HepG2 (cell line): ENCODE measurements at regions not wholly inside any gene's neighbourhood (a gene's known extent, or its start where the extent isn't known, plus 50 kb on each side); places are given as distances from the start of the nearest gene placed in this dataset.

Experiments
- ATAC-seq: fragments of 200-7000 bp; cut with Tn5 transposase; 3 replicates; pipeline ENCODE4 v1.9.1; 2020; ENCODE audit warnings: mild to moderate bottlenecking, moderate library complexity
- BruUV-seq: library from RNA; stranded (reverse); fragments of 400-500 nt; replicated peaks from 2 replicates; lab custom pipeline; 2021; lab: Mats Ljungman, UMichigan
- CTCF ChIA-PET: fragments of 300-600 bp; formaldehyde crosslinking; extraction: SDS; loops from one replicate; lab custom pipeline; 2021; ENCODE audit warnings: low total read pairs, inconsistent platforms, low intra/inter-chr PET ratio; lab: Yijun Ruan, JAX
- POLR2A ChIA-PET: fragments of 350-600 bp; sonication (Branson Sonifier 250); formaldehyde crosslinking; loops from one replicate; lab custom pipeline; 2020; ENCODE audit warnings: antibody characterized with exemption, inconsistent platforms; lab: Yijun Ruan, JAX
- DNase-seq: peaks from one replicate; pipeline ENCODE4 v3.0.0-alpha.2; 2015; ENCODE audit warnings: low spot score
- FAIRE-seq: peaks from 3 replicates; lab custom pipeline; 2011; peaks lifted over from hg19 to GRCh38; lab: Jason Lieb, UNC
- H2AFZ ChIP-seq: one replicate; pipeline ENCODE4 v1.6.1; 2011; ENCODE audit warnings: low read length, inconsistent platforms
- H3K27ac ChIP-seq: fragments of 300-600 bp; 3 replicates; pipeline ENCODE4 v1.8.0; 2011; ENCODE audit warnings: mixed run types, mild to moderate bottlenecking, mixed read lengths, low read length, inconsistent platforms; ENCODE audit not compliant: insufficient read depth; ENCODE audit errors: extremely low read length
- H3K27me3 ChIP-seq, 2 experiments: fragments of 200-600 bp in 1 of 2; 2 replicates in 1 of 2; 3 replicates in 1 of 2; pipeline versions ENCODE4 v1.6.0 to v1.8.0; 2011; ENCODE audit warnings: low read length in 2 of 2, mild to moderate bottlenecking in 2 of 2, moderate library complexity in 2 of 2, inconsistent platforms in 1 of 2; ENCODE audit not compliant: insufficient read depth in 2 of 2, control insufficient read depth in 1 of 2
- H3K36me3 ChIP-seq, 2 experiments: fragments of 200-600 bp in 1 of 2; replicated peaks in 1 of 2; 2 replicates in 1 of 2; 3 replicates in 1 of 2; pipeline versions ENCODE4 v1.5.1 to v1.8.0; 2011; ENCODE audit warnings: low read length in 2 of 2, inconsistent platforms in 1 of 2; ENCODE audit not compliant: insufficient read depth in 2 of 2, control insufficient read depth in 1 of 2
- H3K4me1 ChIP-seq: 2 replicates; pipeline ENCODE4 v1.5.1; 2012; ENCODE audit warnings: low read length, inconsistent platforms; ENCODE audit not compliant: insufficient read depth
- H3K4me2 ChIP-seq: 2 replicates; pipeline ENCODE4 v1.6.0; 2011; ENCODE audit warnings: low read depth, low read length, inconsistent platforms
- H3K4me3 ChIP-seq, 3 experiments: fragments of 200-600 bp in 1 of 3; sonication (generic), shearing (Covaris generic) in 1 of 3; replicated peaks in 1 of 3; 2 replicates each; pipeline ENCODE4 v1.5.1; 2011 to 2016; ENCODE audit warnings: low read length in 3 of 3, inconsistent platforms in 2 of 3, low read depth in 2 of 3, mild to moderate bottlenecking in 2 of 3, control low read depth in 1 of 3, mixed read lengths in 1 of 3; ENCODE audit not compliant: insufficient read depth in 1 of 3
- H3K79me2 ChIP-seq: one replicate; pipeline ENCODE4 v1.6.1; 2011; ENCODE audit warnings: low read length, inconsistent platforms; ENCODE audit not compliant: insufficient read depth
- H3K9ac ChIP-seq: 2 replicates; pipeline ENCODE4 v1.6.0; 2011; ENCODE audit warnings: mild to moderate bottlenecking, low read depth, low read length, inconsistent platforms; ENCODE audit not compliant: insufficient read depth
- H3K9me3 ChIP-seq: 2 replicates; pipeline ENCODE4 v1.5.1; 2012; ENCODE audit warnings: mild to moderate bottlenecking, low read length
- H4K20me1 ChIP-seq: 2 replicates; pipeline ENCODE4 v1.6.0; 2011; ENCODE audit warnings: inconsistent platforms, mild to moderate bottlenecking, low read length, moderate library complexity; ENCODE audit not compliant: insufficient read depth
- ATM ChIP-seq: fragments of 450-650 bp; IDR thresholded peaks from 2 replicates; pipeline ENCODE4 v1.7.1; 2017; ENCODE audit warnings: mild to moderate bottlenecking, borderline replicate concordance
- CHD2 ChIP-seq: IDR thresholded peaks from 2 replicates; pipeline ENCODE4 v1.6.1; 2011; ENCODE audit warnings: low read depth, low read length, improper control_type of control experiment
- ERF ChIP-seq: IDR thresholded peaks from 2 replicates; pipeline ENCODE4 v1.6.1; 2018; ENCODE audit warnings: missing biosample characterization, missing genetic modification reagents
- HNRNPLL ChIP-seq: fragments of 200-400 bp; formaldehyde crosslinking; IDR thresholded peaks from 2 replicates; pipeline ENCODE4 v1.6.1; 2017; ENCODE audit warnings: mild to moderate bottlenecking, low read depth, low read length; ENCODE audit not compliant: poor library complexity, severe bottlenecking
- MAFK ChIP-seq, 2 experiments: IDR thresholded peaks in 1 of 2; conservative IDR thresholded peaks in 1 of 2; 2 replicates each; pipeline ENCODE4 v1.6.1; 2011; ENCODE audit warnings: improper control_type of control experiment in 2 of 2, low read length in 2 of 2
- MED8 ChIP-seq: sonication (generic); formaldehyde crosslinking; IDR thresholded peaks from 2 replicates; pipeline ENCODE4 v1.8.1; 2023; ENCODE audit warnings: mild to moderate bottlenecking, missing genetic modification reagents; ENCODE audit not compliant: insufficient replicate concordance
- MTA1 ChIP-seq: sonication (generic); formaldehyde crosslinking; IDR thresholded peaks from 2 replicates; pipeline ENCODE4 v1.4.0; 2020; ENCODE audit warnings: missing genetic modification reagents, mild to moderate bottlenecking, borderline replicate concordance
- PLRG1 ChIP-seq: fragments of 450-650 bp; conservative IDR thresholded peaks from 2 replicates; pipeline ENCODE4 v1.6.1; 2016
- RBM22 ChIP-seq: fragments of 200-400 bp; formaldehyde crosslinking; optimal IDR thresholded peaks from 2 replicates; pipeline ENCODE3; 2017; ENCODE audit warnings: mild to moderate bottlenecking, low read length, moderate library complexity
- TP53 ChIP-seq: sonication (generic); formaldehyde crosslinking; conservative IDR thresholded peaks from 2 replicates; pipeline ENCODE4 v1.4.0; 2020; ENCODE audit warnings: missing genetic modification reagents
- ZNF33B ChIP-seq: sonication (generic); formaldehyde crosslinking; IDR thresholded peaks from 2 replicates; pipeline ENCODE4 v1.5.1; 2020; ENCODE audit warnings: mild to moderate bottlenecking, missing genetic modification reagents
- ZNF496 ChIP-seq: sonication (generic); formaldehyde crosslinking; IDR thresholded peaks from 2 replicates; pipeline ENCODE4 v1.8.1; 2023; ENCODE audit warnings: mild to moderate bottlenecking, moderate library complexity, missing genetic modification reagents; ENCODE audit not compliant: insufficient replicate concordance
- ZNF724P ChIP-seq: sonication (generic); formaldehyde crosslinking; IDR thresholded peaks from 2 replicates; pipeline ENCODE4 v1.8.0; 2022; ENCODE audit warnings: missing genetic modification reagents, borderline replicate concordance
- WGBS: methylation state at CpG from one replicate; pipeline ENCODE4 v1.1.6; 2017; ENCODE audit warnings: low lambda C conversion rate; 5-methylcytosine and 5-hydroxymethylcytosine counted together
- in situ Hi-C: cut with HindIII; loops from 2 replicates; pipeline ENCODE4 v1.10.0; 2017; ENCODE audit warnings: low pct_unique_long_range_greater_than_20kb; ENCODE audit not compliant: extremely low pct_ligation_motif_present
- intact Hi-C: fragments of 100-400 bp; cut with micrococcal nuclease; formaldehyde crosslinking; loops from one replicate; pipeline ENCODE4 v1.10.0; 2022; ENCODE audit not compliant: unreplicated experiment
- TF ChIP-seq, protein P1 (sequence below): sonication (generic); formaldehyde crosslinking; IDR thresholded peaks from 2 replicates; pipeline ENCODE4 v1.8.1; 2022; ENCODE audit warnings: mild to moderate bottlenecking, missing genetic modification reagents
- TF ChIP-seq, protein P2 (sequence below): sonication (generic); formaldehyde crosslinking; IDR thresholded peaks from 2 replicates; pipeline ENCODE4 v1.8.0; 2022; ENCODE audit warnings: missing genetic modification reagents, mild to moderate bottlenecking, moderate library complexity, borderline replicate concordance
- TF ChIP-seq, protein P3 (sequence below): sonication (generic); formaldehyde crosslinking; IDR thresholded peaks from 2 replicates; pipeline ENCODE4 v1.4.0; 2020; ENCODE audit warnings: missing genetic modification reagents

DNA sequence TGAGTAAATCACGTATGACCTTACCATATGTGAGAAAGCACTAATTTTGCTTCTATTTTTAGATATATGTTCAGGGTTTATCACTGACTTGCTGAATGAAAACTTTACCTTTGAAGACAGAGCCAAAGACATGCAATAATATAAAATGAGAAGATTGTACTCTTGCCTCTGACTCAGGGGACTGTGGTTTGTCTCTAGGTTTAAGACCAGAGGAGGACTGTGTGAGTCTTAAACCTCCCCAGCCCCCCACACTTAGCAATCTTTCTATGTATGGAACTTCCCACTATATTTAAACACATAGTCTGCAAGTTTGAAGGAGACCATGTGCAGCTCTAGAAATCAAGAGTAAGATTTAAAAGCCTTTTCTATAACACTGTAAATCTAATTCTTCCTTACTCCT is 368.7 kb upstream of the FAM241A start:
- in situ Hi-C loops (no loop called here), intact Hi-C loops (no loop called here)
- no peaks in the 10 kb centered on the region for H3K79me2 ChIP-seq
- no peak overlapping the region for H3K27ac ChIP-seq
- no TSS peak for BruUV-seq
- FAIRE-seq = no peak
- 3% methylated on average over 1 of the region's 1 CpG for WGBS
- H4K20me1 ChIP-seq = no peaks in the 10 kb centered on the region
- no peak overlapping the region for H3K4me2 ChIP-seq
- ChIA-PET CTCF (no interaction called here), POLR2A (no interaction called here)
- no peaks in the 10 kb centered on the region; a peak in 1 of 5 replicates for H3K27me3 ChIP-seq
- H3K4me3 ChIP-seq = no peak overlapping the region
- ATAC-seq = no peak
- H3K9me3 ChIP-seq = no peaks in the 10 kb centered on the region
- DNase-seq = no peak
- no peaks in the 10 kb centered on the region for H3K36me3 ChIP-seq
- H3K9ac ChIP-seq = no peak overlapping the region
- no peaks in the 10 kb centered on the region for H3K4me1 ChIP-seq
- H2AFZ ChIP-seq = no peak overlapping the region
- no peak for TF ChIP-seq ERF
- TF ChIP-seq PLRG1 = no peak
- no peak for TF ChIP-seq TP53 (CRISPR knock-in tag)
- TF ChIP-seq, protein P1, sequence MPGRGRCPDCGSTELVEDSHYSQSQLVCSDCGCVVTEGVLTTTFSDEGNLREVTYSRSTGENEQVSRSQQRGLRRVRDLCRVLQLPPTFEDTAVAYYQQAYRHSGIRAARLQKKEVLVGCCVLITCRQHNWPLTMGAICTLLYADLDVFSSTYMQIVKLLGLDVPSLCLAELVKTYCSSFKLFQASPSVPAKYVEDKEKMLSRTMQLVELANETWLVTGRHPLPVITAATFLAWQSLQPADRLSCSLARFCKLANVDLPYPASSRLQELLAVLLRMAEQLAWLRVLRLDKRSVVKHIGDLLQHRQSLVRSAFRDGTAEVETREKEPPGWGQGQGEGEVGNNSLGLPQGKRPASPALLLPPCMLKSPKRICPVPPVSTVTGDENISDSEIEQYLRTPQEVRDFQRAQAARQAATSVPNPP = no peak
- no peak for TF ChIP-seq CHD2
- TF ChIP-seq RBM22 = no peak
- TF ChIP-seq ZNF724P (CRISPR knock-in tag) = no peak
- no peak for TF ChIP-seq MAFK (conservative IDR thresholded peaks at IDR 0.05 in 1 of 2, IDR thresholded peaks at IDR 0.05 in 1 of 2; ENCODE audit: low read length in 2 of 2)
- TF ChIP-seq ZNF33B = no peak
- TF ChIP-seq, protein P2, sequence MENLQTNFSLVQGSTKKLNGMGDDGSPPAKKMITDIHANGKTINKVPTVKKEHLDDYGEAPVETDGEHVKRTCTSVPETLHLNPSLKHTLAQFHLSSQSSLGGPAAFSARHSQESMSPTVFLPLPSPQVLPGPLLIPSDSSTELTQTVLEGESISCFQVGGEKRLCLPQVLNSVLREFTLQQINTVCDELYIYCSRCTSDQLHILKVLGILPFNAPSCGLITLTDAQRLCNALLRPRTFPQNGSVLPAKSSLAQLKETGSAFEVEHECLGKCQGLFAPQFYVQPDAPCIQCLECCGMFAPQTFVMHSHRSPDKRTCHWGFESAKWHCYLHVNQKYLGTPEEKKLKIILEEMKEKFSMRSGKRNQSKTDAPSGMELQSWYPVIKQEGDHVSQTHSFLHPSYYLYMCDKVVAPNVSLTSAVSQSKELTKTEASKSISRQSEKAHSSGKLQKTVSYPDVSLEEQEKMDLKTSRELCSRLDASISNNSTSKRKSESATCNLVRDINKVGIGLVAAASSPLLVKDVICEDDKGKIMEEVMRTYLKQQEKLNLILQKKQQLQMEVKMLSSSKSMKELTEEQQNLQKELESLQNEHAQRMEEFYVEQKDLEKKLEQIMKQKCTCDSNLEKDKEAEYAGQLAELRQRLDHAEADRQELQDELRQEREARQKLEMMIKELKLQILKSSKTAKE (CRISPR knock-in tag) = no peak
- no peak for TF ChIP-seq ZNF496 (CRISPR knock-in tag)
- no peak for TF ChIP-seq ATM
- no peak for TF ChIP-seq MTA1 (CRISPR knock-in tag)
- TF ChIP-seq, protein P3, sequence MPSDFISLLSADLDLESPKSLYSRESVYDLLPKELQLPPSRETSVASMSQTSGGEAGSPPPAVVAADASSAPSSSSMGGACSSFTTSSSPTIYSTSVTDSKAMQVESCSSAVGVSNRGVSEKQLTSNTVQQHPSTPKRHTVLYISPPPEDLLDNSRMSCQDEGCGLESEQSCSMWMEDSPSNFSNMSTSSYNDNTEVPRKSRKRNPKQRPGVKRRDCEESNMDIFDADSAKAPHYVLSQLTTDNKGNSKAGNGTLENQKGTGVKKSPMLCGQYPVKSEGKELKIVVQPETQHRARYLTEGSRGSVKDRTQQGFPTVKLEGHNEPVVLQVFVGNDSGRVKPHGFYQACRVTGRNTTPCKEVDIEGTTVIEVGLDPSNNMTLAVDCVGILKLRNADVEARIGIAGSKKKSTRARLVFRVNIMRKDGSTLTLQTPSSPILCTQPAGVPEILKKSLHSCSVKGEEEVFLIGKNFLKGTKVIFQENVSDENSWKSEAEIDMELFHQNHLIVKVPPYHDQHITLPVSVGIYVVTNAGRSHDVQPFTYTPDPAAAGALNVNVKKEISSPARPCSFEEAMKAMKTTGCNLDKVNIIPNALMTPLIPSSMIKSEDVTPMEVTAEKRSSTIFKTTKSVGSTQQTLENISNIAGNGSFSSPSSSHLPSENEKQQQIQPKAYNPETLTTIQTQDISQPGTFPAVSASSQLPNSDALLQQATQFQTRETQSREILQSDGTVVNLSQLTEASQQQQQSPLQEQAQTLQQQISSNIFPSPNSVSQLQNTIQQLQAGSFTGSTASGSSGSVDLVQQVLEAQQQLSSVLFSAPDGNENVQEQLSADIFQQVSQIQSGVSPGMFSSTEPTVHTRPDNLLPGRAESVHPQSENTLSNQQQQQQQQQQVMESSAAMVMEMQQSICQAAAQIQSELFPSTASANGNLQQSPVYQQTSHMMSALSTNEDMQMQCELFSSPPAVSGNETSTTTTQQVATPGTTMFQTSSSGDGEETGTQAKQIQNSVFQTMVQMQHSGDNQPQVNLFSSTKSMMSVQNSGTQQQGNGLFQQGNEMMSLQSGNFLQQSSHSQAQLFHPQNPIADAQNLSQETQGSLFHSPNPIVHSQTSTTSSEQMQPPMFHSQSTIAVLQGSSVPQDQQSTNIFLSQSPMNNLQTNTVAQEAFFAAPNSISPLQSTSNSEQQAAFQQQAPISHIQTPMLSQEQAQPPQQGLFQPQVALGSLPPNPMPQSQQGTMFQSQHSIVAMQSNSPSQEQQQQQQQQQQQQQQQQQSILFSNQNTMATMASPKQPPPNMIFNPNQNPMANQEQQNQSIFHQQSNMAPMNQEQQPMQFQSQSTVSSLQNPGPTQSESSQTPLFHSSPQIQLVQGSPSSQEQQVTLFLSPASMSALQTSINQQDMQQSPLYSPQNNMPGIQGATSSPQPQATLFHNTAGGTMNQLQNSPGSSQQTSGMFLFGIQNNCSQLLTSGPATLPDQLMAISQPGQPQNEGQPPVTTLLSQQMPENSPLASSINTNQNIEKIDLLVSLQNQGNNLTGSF = no peak
- no peak for TF ChIP-seq HNRNPLL
- no peak for TF ChIP-seq MED8 (CRISPR knock-in tag)
